ENCODE measurements at regions not wholly inside any gene's neighbourhood (a gene's known extent, or its start where the extent isn't known, plus 50 kb on each side); places are given as distances from the start of the nearest gene placed in this dataset.

- no peak for TF ChIP-seq ZNF532 (CRISPR knock-in tag; IDR thresholded peaks at IDR 0.05; ENCODE audit: borderline replicate concordance)
- TF ChIP-seq GABPB1 (CRISPR knock-in tag; IDR thresholded peaks at IDR 0.05), result no peak
These were observed 164.9 kb upstream of the TRIM24 start (continued) for GRCh38 chr7:138295049-138295637.

DNA sequence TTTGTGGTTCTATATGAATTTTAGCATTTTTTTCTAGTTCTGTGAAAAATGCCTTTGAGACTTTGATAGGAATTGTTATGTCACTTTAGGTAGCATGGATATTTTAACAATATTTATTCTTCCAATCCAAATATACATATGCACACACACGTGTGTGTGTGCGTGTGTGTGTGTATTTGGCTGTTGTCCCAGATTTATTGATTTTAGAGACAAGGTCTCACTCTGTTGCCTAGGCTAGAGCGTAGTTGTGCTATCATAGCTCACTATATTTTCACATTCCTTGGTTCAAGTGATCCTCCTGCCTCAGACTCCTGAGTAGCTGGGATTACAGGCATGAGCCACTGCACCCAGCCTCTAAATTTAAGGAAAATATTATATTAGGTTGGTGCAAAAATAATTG lies 162.5 kb upstream of the TRIM24 start:
- Mint-ChIP-seq H3K27ac (no peak overlapping the region), H3K36me3 (no peaks in the 10 kb centered on the region), H3K4me1 (no peaks in the 10 kb centered on the region), H3K9me3 (no peaks in the 10 kb centered on the region), H3K27me3 (ENCODE audit: low read depth) (no peaks in the 10 kb centered on the region), H3K4me3 (no peak overlapping the region)
- no peak for DNase-seq (ENCODE audit: low spot score)
- ChIA-PET POLR2A (no interaction called here), CTCF (no interaction called here)
- TF ChIP-seq TEAD4 (CRISPR knock-in tag; IDR thresholded peaks at IDR 0.05), result no peak
- TF ChIP-seq IRF2 (CRISPR knock-in tag; IDR thresholded peaks at IDR 0.05; ENCODE audit: borderline replicate concordance, low read depth), result no peak
- TF ChIP-seq ATF3 (CRISPR knock-in tag; conservative IDR thresholded peaks at IDR 0.05), result no peak
- no peak for TF ChIP-seq ZNF232 (CRISPR knock-in tag; IDR thresholded peaks at IDR 0.05)
- TF ChIP-seq ARID4B (CRISPR knock-in tag; IDR thresholded peaks at IDR 0.05; ENCODE audit: borderline replicate concordance), result no peak
- TF ChIP-seq HMGA2 (CRISPR knock-in tag; IDR thresholded peaks at IDR 0.05), result no peak
- no peak for ATAC-seq

DNA sequence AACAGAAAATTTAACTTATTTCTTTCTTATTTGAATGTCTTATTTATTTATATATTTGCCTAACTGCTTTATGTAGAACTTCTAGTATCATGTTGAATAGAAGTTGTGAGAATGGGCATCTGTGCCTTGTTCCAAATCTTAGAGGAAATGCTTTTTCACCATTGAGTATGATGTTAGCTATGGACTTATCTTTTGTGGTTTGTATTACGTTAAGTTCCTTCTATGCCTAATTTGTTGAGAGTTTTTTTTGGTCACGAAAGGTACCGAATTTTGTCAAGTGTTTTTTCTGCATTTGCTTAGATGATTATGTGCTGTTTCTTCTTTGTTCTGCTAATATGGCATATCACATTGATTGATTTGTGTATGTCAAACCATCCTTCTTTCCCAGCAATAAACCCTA lies 161.0 kb upstream of the TRIM24 start:
- Mint-ChIP-seq H3K4me1 (peaks cover 3% of the 10 kb centered on the region), H3K36me3 (no peaks in the 10 kb centered on the region), H3K27me3 (ENCODE audit: low read depth) (no peaks in the 10 kb centered on the region), H3K27ac (no peak overlapping the region), H3K4me3 (no peak overlapping the region), H3K9me3 (no peaks in the 10 kb centered on the region; the same call in 1 of the 2 replicates)
- no peak for ATAC-seq
- ChIA-PET POLR2A (interaction anchor here (0.7 kb wide), 1 partner anchor 15 kb away, joined by 3 read pairs; no protein-coding TSS in a partner anchor), CTCF (no interaction called here)
- no peak for DNase-seq (ENCODE audit: low spot score)
- no peak for TF ChIP-seq ATF1 (CRISPR knock-in tag; IDR thresholded peaks at IDR 0.05)
- no peak for TF ChIP-seq FOXK1 (CRISPR knock-in tag; IDR thresholded peaks at IDR 0.05)
- TF ChIP-seq ZNF219 (CRISPR knock-in tag; IDR thresholded peaks at IDR 0.05; ENCODE audit: borderline replicate concordance), result no peak
- TF ChIP-seq ZNF121 (CRISPR knock-in tag; IDR thresholded peaks at IDR 0.05), result no peak
- no peak for TF ChIP-seq JUN (CRISPR knock-in tag; IDR thresholded peaks at IDR 0.05)
- no peak for TF ChIP-seq KAT7 (CRISPR knock-in tag; IDR thresholded peaks at IDR 0.05; ENCODE audit: borderline replicate concordance)
- no peak for TF ChIP-seq CBFB (CRISPR knock-in tag; IDR thresholded peaks at IDR 0.05; ENCODE audit: low read depth)
- no peak for TF ChIP-seq ZNF425 (CRISPR knock-in tag; conservative IDR thresholded peaks at IDR 0.05)
- TF ChIP-seq HMGA2 (CRISPR knock-in tag; IDR thresholded peaks at IDR 0.05), result no peak
- no peak for TF ChIP-seq GTF2I (CRISPR knock-in tag; conservative IDR thresholded peaks at IDR 0.05)
- TF ChIP-seq, protein P1, sequence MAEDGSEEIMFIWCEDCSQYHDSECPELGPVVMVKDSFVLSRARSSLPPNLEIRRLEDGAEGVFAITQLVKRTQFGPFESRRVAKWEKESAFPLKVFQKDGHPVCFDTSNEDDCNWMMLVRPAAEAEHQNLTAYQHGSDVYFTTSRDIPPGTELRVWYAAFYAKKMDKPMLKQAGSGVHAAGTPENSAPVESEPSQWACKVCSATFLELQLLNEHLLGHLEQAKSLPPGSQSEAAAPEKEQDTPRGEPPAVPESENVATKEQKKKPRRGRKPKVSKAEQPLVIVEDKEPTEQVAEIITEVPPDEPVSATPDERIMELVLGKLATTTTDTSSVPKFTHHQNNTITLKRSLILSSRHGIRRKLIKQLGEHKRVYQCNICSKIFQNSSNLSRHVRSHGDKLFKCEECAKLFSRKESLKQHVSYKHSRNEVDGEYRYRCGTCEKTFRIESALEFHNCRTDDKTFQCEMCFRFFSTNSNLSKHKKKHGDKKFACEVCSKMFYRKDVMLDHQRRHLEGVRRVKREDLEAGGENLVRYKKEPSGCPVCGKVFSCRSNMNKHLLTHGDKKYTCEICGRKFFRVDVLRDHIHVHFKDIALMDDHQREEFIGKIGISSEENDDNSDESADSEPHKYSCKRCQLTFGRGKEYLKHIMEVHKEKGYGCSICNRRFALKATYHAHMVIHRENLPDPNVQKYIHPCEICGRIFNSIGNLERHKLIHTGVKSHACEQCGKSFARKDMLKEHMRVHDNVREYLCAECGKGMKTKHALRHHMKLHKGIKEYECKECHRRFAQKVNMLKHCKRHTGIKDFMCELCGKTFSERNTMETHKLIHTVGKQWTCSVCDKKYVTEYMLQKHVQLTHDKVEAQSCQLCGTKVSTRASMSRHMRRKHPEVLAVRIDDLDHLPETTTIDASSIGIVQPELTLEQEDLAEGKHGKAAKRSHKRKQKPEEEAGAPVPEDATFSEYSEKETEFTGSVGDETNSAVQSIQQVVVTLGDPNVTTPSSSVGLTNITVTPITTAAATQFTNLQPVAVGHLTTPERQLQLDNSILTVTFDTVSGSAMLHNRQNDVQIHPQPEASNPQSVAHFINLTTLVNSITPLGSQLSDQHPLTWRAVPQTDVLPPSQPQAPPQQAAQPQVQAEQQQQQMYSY (CRISPR knock-in tag; IDR thresholded peaks at IDR 0.05), result no peak
- no peak for TF ChIP-seq RELA (CRISPR knock-in tag; IDR thresholded peaks at IDR 0.05; ENCODE audit: borderline replicate concordance)
